ENCODE measurements at regions not wholly inside any gene's neighbourhood (a gene's known extent, or its start where the extent isn't known, plus 50 kb on each side); places are given as distances from the start of the nearest gene placed in this dataset.

- no peak for TF ChIP-seq CTCF (conservative IDR thresholded peaks at IDR 0.05; ENCODE audit: low read depth in 2 of 2)
- no peak for TF ChIP-seq REST (IDR thresholded peaks at IDR 0.05; ENCODE audit: unreplicated experiment)
- no peak for TF ChIP-seq EZH2phosphoT487 (IDR thresholded peaks at IDR 0.05; ENCODE audit: unreplicated experiment)
- TF ChIP-seq EZH2 (IDR thresholded peaks at IDR 0.05; ENCODE audit: low read depth, unreplicated experiment) = no peak
- no peak for TF ChIP-seq POLR2AphosphoS5 (IDR thresholded peaks at IDR 0.05; ENCODE audit: low read depth)
- TF ChIP-seq ETS1 (IDR thresholded peaks at IDR 0.05) = no peak
- no peak for TF ChIP-seq JUNB (IDR thresholded peaks at IDR 0.05; ENCODE audit: unreplicated experiment)
- TF ChIP-seq STAT1 (IDR thresholded peaks at IDR 0.05; ENCODE audit: unreplicated experiment) = no peak
- TF ChIP-seq ZNF331 (CRISPR knock-in tag; IDR thresholded peaks at IDR 0.05; ENCODE audit: low read depth) = no peak
- TF ChIP-seq NANOG (IDR thresholded peaks at IDR 0.05; ENCODE audit: borderline replicate concordance) = no peak
- no peak for TF ChIP-seq ZNF114 (CRISPR knock-in tag; IDR thresholded peaks at IDR 0.05)
Measured at GRCh38 chr3:65174713-65175112, 486.9 kb upstream of the ADAMTS9 start.
